DND-41 (cell line): ENCODE measurements at regions not wholly inside any gene's neighbourhood (a gene's known extent, or its start where the extent isn't known, plus 50 kb on each side); places are given as distances from the start of the nearest gene placed in this dataset.

Experiments used
- CTCF ChIP-seq: IDR thresholded peaks from 2 replicates; pipeline ENCODE4 v1.5.1; 2012; ENCODE audit warnings: borderline replicate concordance, low read length, moderate library complexity, mild to moderate bottlenecking; ENCODE audit not compliant: poor library complexity, severe bottlenecking; ENCODE audit errors: extremely low read depth
- EZH2 ChIP-seq: IDR thresholded peaks from 3 replicates; pipeline ENCODE4 v1.6.1; 2012; ENCODE audit warnings: borderline replicate concordance, low read depth, mild to moderate bottlenecking, moderate library complexity, low read length, inconsistent platforms; ENCODE audit not compliant: severe bottlenecking

- TF ChIP-seq CTCF: no peak
- TF ChIP-seq EZH2: no peak
Observed at GRCh38 chr1:14482784-14483450, 115.6 kb upstream of the KAZN start.
